Common myeloid progenitor, CD34-positive (primary cell): ENCODE measurements at regions not wholly inside any gene's neighbourhood (a gene's known extent, or its start where the extent isn't known, plus 50 kb on each side); places are given as distances from the start of the nearest gene placed in this dataset.

Experiments
- CTCF ChIA-PET: fragments of 350-600 bp; sonication (Branson Sonifier 250); formaldehyde crosslinking; loops from one replicate; lab custom pipeline; 2021; ENCODE audit warnings: antibody characterized with exemption; lab: Charles Lee
- POLR2A ChIA-PET: fragments of 350-600 bp; sonication (Branson Sonifier 250); formaldehyde crosslinking; loops from one replicate; lab custom pipeline; 2021; ENCODE audit warnings: antibody characterized with exemption; lab: Charles Lee
- DNase-seq, 3 donors: peaks; one replicate each; pipeline versions ENCODE4 v3.0.0 to v3.0.0-alpha.2; 2013
- H3K27ac ChIP-seq, 2 experiments: 1 replicate in 1 of 2; 2 replicates in 1 of 2; pipeline ENCODE4 v1.7.0; 2013; ENCODE audit warnings: inconsistent platforms in 2 of 2, low read length in 2 of 2, mild to moderate bottlenecking in 2 of 2, low read depth in 1 of 2, moderate library complexity in 1 of 2; ENCODE audit not compliant: severe bottlenecking in 2 of 2, insufficient read depth in 1 of 2, poor library complexity in 1 of 2
- H3K27me3 ChIP-seq, 5 experiments: replicated peaks in 2 of 5; 1 replicate in 3 of 5; 2 replicates in 2 of 5; pipeline versions ENCODE4 v1.6.1 to v1.7.0; 2013; ENCODE audit warnings: low read length in 4 of 5, mild to moderate bottlenecking in 2 of 5, moderate library complexity in 2 of 5, inconsistent platforms in 1 of 5; ENCODE audit not compliant: insufficient read depth in 5 of 5, control insufficient read depth in 4 of 5
- H3K36me3 ChIP-seq, 4 experiments: 1 replicate in 2 of 4; 2 replicates in 2 of 4; pipeline versions ENCODE4 v1.6.1 to v1.7.0; 2013; ENCODE audit warnings: low read length in 3 of 4, control low read depth in 1 of 4, mild to moderate bottlenecking in 1 of 4; ENCODE audit not compliant: control insufficient read depth in 4 of 4, insufficient read depth in 4 of 4
- H3K4me1 ChIP-seq, 4 experiments: 1 replicate in 3 of 4; 2 replicates in 1 of 4; pipeline versions ENCODE4 v1.6.1 to v1.7.1; 2013; ENCODE audit warnings: low read length in 3 of 4, mild to moderate bottlenecking in 3 of 4, control low read depth in 1 of 4, inconsistent platforms in 1 of 4, moderate library complexity in 1 of 4; ENCODE audit not compliant: control insufficient read depth in 4 of 4, insufficient read depth in 4 of 4; ENCODE audit errors: control extremely low read depth in 1 of 4
- H3K4me3 ChIP-seq, 7 experiments: 1 replicate in 4 of 7; 2 replicates in 3 of 7; pipeline versions ENCODE4 v1.5.1 to v1.7.0; 2013; ENCODE audit warnings: mild to moderate bottlenecking in 7 of 7, low read length in 6 of 7, moderate library complexity in 6 of 7, inconsistent platforms in 2 of 7, low read depth in 2 of 7, control low read depth in 1 of 7; ENCODE audit not compliant: insufficient read depth in 4 of 7, control insufficient read depth in 1 of 7; ENCODE audit errors: extremely low read depth in 1 of 7
- H3K9me3 ChIP-seq, 5 experiments: 1 replicate in 4 of 5; 2 replicates in 1 of 5; pipeline versions ENCODE4 v1.6.1 to v1.7.1; 2013; ENCODE audit warnings: low read length in 4 of 5, mild to moderate bottlenecking in 2 of 5, inconsistent platforms in 1 of 5, low read depth in 1 of 5, moderate library complexity in 1 of 5; ENCODE audit not compliant: control insufficient read depth in 4 of 5, insufficient read depth in 2 of 5; ENCODE audit errors: control extremely low read depth in 1 of 5
- WGBS: methylation state at CpG from one replicate; pipeline ENCODE4 v1.1.5; 2013; ENCODE audit not compliant: insufficient coverage; 5-methylcytosine and 5-hydroxymethylcytosine counted together

- Histone ChIP-seq H3K36me3 (no peaks in the 10 kb centered on the region), H3K4me1 (no peaks in the 10 kb centered on the region), H3K27ac (no peak overlapping the region), H3K27me3 (no peaks in the 10 kb centered on the region), H3K9me3 (peaks cover 0 to 1% (median 0%) of the 10 kb centered on the region in 5 experiments), H3K4me3 (no peak overlapping the region)
- POLR2A ChIA-PET: no interaction called here
- no peak for DNase-seq
- CTCF ChIA-PET: no interaction called here
- WGBS: 100% methylated on average over 2 of the region's 2 CpGs
Observed at GRCh38 chr9:106587042-106587441, 275.9 kb upstream of the ZNF462 start.

- H3K9me3 ChIP-seq: no peaks in the 10 kb centered on the region
- no peak overlapping the region for H3K4me3 ChIP-seq
- H3K36me3 ChIP-seq: no peaks in the 10 kb centered on the region
- no peak overlapping the region for H3K27ac ChIP-seq
- ChIA-PET POLR2A (no interaction called here), CTCF (no interaction called here)
- 85% methylated on average over 5 of the region's 5 CpGs for WGBS
- no peak for DNase-seq
- no peaks in the 10 kb centered on the region for H3K27me3 ChIP-seq
- no peaks in the 10 kb centered on the region for H3K4me1 ChIP-seq
Observed at GRCh38 chr9:106588626-106589025, 274.3 kb upstream of the ZNF462 start.

GRCh38 chr9:106590759-106591505, 272.0 kb upstream of the ZNF462 start:
- Histone ChIP-seq H3K27ac (no peak overlapping the region), H3K9me3 (no peaks in the 10 kb centered on the region), H3K27me3 (peaks cover 0 to 4% (median 2%) of the 10 kb centered on the region in 5 experiments), H3K4me3 (no peak overlapping the region), H3K36me3 (no peaks in the 10 kb centered on the region), H3K4me1 (no peaks in the 10 kb centered on the region)
- 100% methylated on average over 1 of the region's 4 CpGs for WGBS
- ChIA-PET POLR2A (interaction anchor here (0.6 kb wide), 1 partner anchor 198 kb away, joined by 4 read pairs; no protein-coding TSS in a partner anchor), CTCF (interaction anchor here (0.7 to 0.9 kb wide), 2 partner anchors 11 to 13 kb away, joined by 3 read pairs; no protein-coding TSS in a partner anchor)
- DNase-seq: no peak

- Histone ChIP-seq H3K9me3 (no peaks in the 10 kb centered on the region), H3K4me1 (peaks cover 0 to 4% (median 2%) of the 10 kb centered on the region in 4 experiments)
- no peak for DNase-seq
Observed at GRCh38 chr9:106593201-106593600, 269.8 kb upstream of the ZNF462 start.

GRCh38 chr9:106596984-106597383, 266.0 kb upstream of the ZNF462 start:
- H3K27ac ChIP-seq: no peak overlapping the region
- WGBS: 0% methylated on average over 4 of the region's 4 CpGs
- H3K4me1 ChIP-seq: peaks cover 0 to 4% (median 2%) of the 10 kb centered on the region in 4 experiments
- no peaks in the 10 kb centered on the region for H3K36me3 ChIP-seq
- no peaks in the 10 kb centered on the region for H3K9me3 ChIP-seq
- DNase-seq: peak; percentile 7 to 53 (median 48)
- peaks cover 0 to 8% (median 6%) of the 10 kb centered on the region in 5 experiments for H3K27me3 ChIP-seq
- POLR2A ChIA-PET: no interaction called here
- CTCF ChIA-PET: no interaction called here
- no peak overlapping the region for H3K4me3 ChIP-seq

More at GRCh38 chr9:106593201-106593600, 269.8 kb upstream of the ZNF462 start:
- Histone ChIP-seq H3K27ac (no peak overlapping the region), H3K27me3 (peaks cover 0 to 6% (median 4%) of the 10 kb centered on the region in 5 experiments), H3K4me3 (no peak overlapping the region), H3K36me3 (no peaks in the 10 kb centered on the region)
- CTCF ChIA-PET: no interaction called here
- POLR2A ChIA-PET: interaction anchor here (0.6 kb wide), 1 partner anchor 77 kb away, joined by 3 read pairs; no protein-coding TSS in a partner anchor
- WGBS: 95% methylated on average over 7 of the region's 7 CpGs

- Histone ChIP-seq H3K4me1 (peaks cover 0 to 4% (median 2%) of the 10 kb centered on the region in 4 experiments), H3K36me3 (no peaks in the 10 kb centered on the region), H3K27me3 (peaks cover 0 to 5% (median 3%) of the 10 kb centered on the region in 5 experiments), H3K4me3 (no peak overlapping the region), H3K27ac (no peak overlapping the region), H3K9me3 (no peaks in the 10 kb centered on the region)
- no peak for DNase-seq
- ChIA-PET POLR2A (no interaction called here), CTCF (no interaction called here)
- WGBS: 88% methylated on average over 4 of the region's 4 CpGs
Observed at GRCh38 chr9:106600955-106601560, 261.9 kb upstream of the ZNF462 start.

- CTCF ChIA-PET: no interaction called here
- DNase-seq: no peak
- Histone ChIP-seq H3K9me3 (no peaks in the 10 kb centered on the region), H3K27me3 (peaks cover 0 to 5% (median 1%) of the 10 kb centered on the region in 5 experiments), H3K27ac (no peak overlapping the region), H3K4me1 (no peaks in the 10 kb centered on the region), H3K36me3 (no peaks in the 10 kb centered on the region), H3K4me3 (no peak overlapping the region)
- POLR2A ChIA-PET: no interaction called here
- 100% methylated on average over 1 of the region's 1 CpG for whole genome bisulfite sequencing
Observed at GRCh38 chr9:106602344-106602743, 260.6 kb upstream of the ZNF462 start.
